ENCODE measurements at regions not wholly inside any gene's neighbourhood (a gene's known extent, or its start where the extent isn't known, plus 50 kb on each side); places are given as distances from the start of the nearest gene placed in this dataset.

DNA sequence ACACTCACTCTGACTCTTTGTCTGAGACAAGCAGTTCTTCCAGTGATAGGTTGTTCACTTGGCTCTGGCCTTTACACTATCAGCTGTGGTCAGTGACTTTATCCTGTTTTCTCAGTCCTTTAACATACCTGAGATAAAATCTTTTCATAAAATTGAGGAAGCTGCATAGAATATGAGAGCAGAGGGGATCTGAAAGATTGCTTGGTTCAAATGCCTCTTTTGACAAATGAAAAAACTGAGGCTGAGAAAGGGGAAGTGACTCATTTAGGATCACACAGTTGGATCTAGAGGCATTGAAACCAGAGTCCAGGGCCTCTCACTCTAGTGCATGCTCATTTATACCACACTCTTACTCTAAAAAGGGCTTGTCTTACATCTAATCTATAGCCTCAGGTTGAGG is 277.0 kb upstream of the TBX18 start:
- Histone ChIP-seq H2AK5ac (ENCODE audit: low read length, severe bottlenecking) (no peak overlapping the region), H3K9me3 (ENCODE audit: control insufficient read depth, low read length) (no peaks in the 10 kb centered on the region), H3K4me2 (ENCODE audit: low read length, poor library complexity, severe bottlenecking) (no peak overlapping the region)

DNA sequence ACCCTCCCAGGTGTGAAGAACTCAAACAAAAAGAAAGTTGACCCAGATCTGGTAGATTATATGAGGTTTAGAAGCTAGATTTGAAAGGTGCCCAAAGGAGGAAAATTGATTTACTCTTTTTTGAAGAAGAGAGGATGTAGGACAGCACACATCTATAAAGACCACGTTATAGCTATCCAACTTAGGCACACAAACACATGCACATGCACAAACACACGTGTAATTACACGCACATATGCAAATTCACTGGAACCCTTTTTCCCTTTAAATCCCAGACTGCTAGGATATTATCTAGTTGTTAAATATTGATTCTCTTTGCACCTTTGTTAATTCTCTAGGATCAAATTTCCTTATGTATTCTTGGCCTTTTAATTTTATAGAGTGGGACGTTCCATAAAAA is 272.8 kb upstream of the TBX18 start:
- peaks cover 25% of the 10 kb centered on the region for H3K9me3 ChIP-seq (ENCODE audit: control insufficient read depth, low read length)

More for the DNA sequence above, 277.0 kb upstream of the TBX18 start:
- no peak overlapping the region for H4K91ac ChIP-seq (ENCODE audit: low read length)
- no peaks in the 10 kb centered on the region for H3K36me3 ChIP-seq (ENCODE audit: control insufficient read depth in 1 of 2, insufficient read depth in 2 of 2, low read depth in 1 of 2, low read length in 2 of 2)
- H3K4me1 ChIP-seq (ENCODE audit: control insufficient read depth, insufficient read depth, low read depth, low read length): no peaks in the 10 kb centered on the region
- H2BK120ac ChIP-seq (ENCODE audit: low read depth, low read length): no peak overlapping the region
- H3K79me1 ChIP-seq (replicated peaks; ENCODE audit: low read length, poor library complexity, severe bottlenecking): no peaks in the 10 kb centered on the region
- peaks cover 0 to 4% of the 10 kb centered on the region in 2 experiments for H3K27me3 ChIP-seq (ENCODE audit: control insufficient read depth in 1 of 2, insufficient read depth in 1 of 2, low read length in 2 of 2)
- no peak overlapping the region for H2AFZ ChIP-seq (ENCODE audit: low read depth, low read length)
- no peak for DNase-seq
- no peak overlapping the region for H2BK5ac ChIP-seq (ENCODE audit: low read depth, low read length, poor library complexity, severe bottlenecking)
- H3K18ac ChIP-seq (ENCODE audit: low read depth in 1 of 2, low read length in 2 of 2): no peak overlapping the region
- H3K4ac ChIP-seq (ENCODE audit: low read depth in 1 of 2, low read length in 2 of 2): no peak overlapping the region
- no peak overlapping the region for H3K27ac ChIP-seq (ENCODE audit: low read length, poor library complexity, severe bottlenecking)
- no peak overlapping the region for H4K8ac ChIP-seq (ENCODE audit: low read length)
- no peak overlapping the region for H3K14ac ChIP-seq (ENCODE audit: low read length in 2 of 2)
- no peak overlapping the region for H2BK12ac ChIP-seq (ENCODE audit: low read length in 2 of 2)
- no peak overlapping the region for H3K9ac ChIP-seq (ENCODE audit: low read length)
- H3K4me3 ChIP-seq (ENCODE audit: insufficient read depth in 1 of 2, low read depth in 1 of 2, low read length in 2 of 2): no peak overlapping the region
- no peak overlapping the region for H3K23ac ChIP-seq (ENCODE audit: low read length in 2 of 2)
- no peak overlapping the region for H2BK15ac ChIP-seq (ENCODE audit: low read depth, poor library complexity, severe bottlenecking)

DNA sequence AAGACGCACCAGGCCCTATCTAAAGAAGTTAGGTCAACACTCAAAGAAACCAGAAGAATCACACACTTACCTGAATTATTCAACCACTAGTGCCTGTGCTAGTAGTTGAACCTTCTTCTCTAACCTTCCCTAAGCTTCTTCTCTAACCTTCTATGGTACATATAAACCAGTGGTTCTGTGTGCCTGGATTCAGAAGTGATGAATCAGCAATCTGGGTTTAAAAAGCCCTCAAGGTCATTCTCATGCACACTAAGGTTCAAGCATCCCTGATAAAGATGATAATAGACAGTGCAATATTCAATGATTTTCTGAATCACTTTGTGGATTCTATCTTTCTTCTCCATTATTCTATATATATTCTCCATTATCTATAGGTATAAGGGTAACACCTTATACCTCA is 271.4 kb upstream of the TBX18 start:
- Histone ChIP-seq H4K91ac (ENCODE audit: low read length) (no peak overlapping the region), H3K9ac (ENCODE audit: low read length) (no peak overlapping the region), H4K8ac (ENCODE audit: low read length) (no peak overlapping the region), H3K4me2 (ENCODE audit: low read length, poor library complexity, severe bottlenecking) (no peak overlapping the region), H2AK5ac (ENCODE audit: low read length, severe bottlenecking) (no peak overlapping the region), H3K14ac (ENCODE audit: low read length in 2 of 2) (no peak overlapping the region), H3K27me3 (ENCODE audit: control insufficient read depth in 1 of 2, insufficient read depth in 1 of 2, low read length in 2 of 2) (peaks cover 0 to 4% of the 10 kb centered on the region in 2 experiments), H2BK120ac (ENCODE audit: low read depth, low read length) (no peak overlapping the region), H3K4me1 (ENCODE audit: control insufficient read depth, insufficient read depth, low read depth, low read length) (no peaks in the 10 kb centered on the region), H2BK15ac (ENCODE audit: low read depth, poor library complexity, severe bottlenecking) (no peak overlapping the region), H2BK12ac (ENCODE audit: low read length in 2 of 2) (no peak overlapping the region), H3K27ac (ENCODE audit: low read length, poor library complexity, severe bottlenecking) (no peak overlapping the region), H3K18ac (ENCODE audit: low read depth in 1 of 2, low read length in 2 of 2) (no peak overlapping the region), H2AFZ (ENCODE audit: low read depth, low read length) (no peak overlapping the region), H3K36me3 (ENCODE audit: control insufficient read depth in 1 of 2, insufficient read depth in 2 of 2, low read depth in 1 of 2, low read length in 2 of 2) (no peaks in the 10 kb centered on the region), H3K79me1 (replicated peaks; ENCODE audit: low read length, poor library complexity, severe bottlenecking) (no peaks in the 10 kb centered on the region), H3K4ac (ENCODE audit: low read depth in 1 of 2, low read length in 2 of 2) (no peak overlapping the region), H3K9me3 (ENCODE audit: control insufficient read depth, low read length) (peaks cover 25% of the 10 kb centered on the region), H3K23ac (ENCODE audit: low read length in 2 of 2) (no peak overlapping the region), H3K4me3 (ENCODE audit: insufficient read depth in 1 of 2, low read depth in 1 of 2, low read length in 2 of 2) (no peak overlapping the region), H2BK5ac (ENCODE audit: low read depth, low read length, poor library complexity, severe bottlenecking) (no peak overlapping the region)
- 55% methylated on average over 1 of the region's 1 CpG for WGBS
- no peak for DNase-seq

More for the DNA sequence above, 272.8 kb upstream of the TBX18 start:
- H3K36me3 ChIP-seq (ENCODE audit: control insufficient read depth in 1 of 2, insufficient read depth in 2 of 2, low read depth in 1 of 2, low read length in 2 of 2): no peaks in the 10 kb centered on the region
- H3K27me3 ChIP-seq (ENCODE audit: control insufficient read depth in 1 of 2, insufficient read depth in 1 of 2, low read length in 2 of 2): peaks cover 0 to 4% of the 10 kb centered on the region in 2 experiments
- H3K4me1 ChIP-seq (ENCODE audit: control insufficient read depth, insufficient read depth, low read depth, low read length): no peaks in the 10 kb centered on the region
- no peak overlapping the region for H2BK5ac ChIP-seq (ENCODE audit: low read depth, low read length, poor library complexity, severe bottlenecking)
- no peak overlapping the region for H3K4me3 ChIP-seq (ENCODE audit: insufficient read depth in 1 of 2, low read depth in 1 of 2, low read length in 2 of 2)
- H4K91ac ChIP-seq (ENCODE audit: low read length): no peak overlapping the region
- H2AK5ac ChIP-seq (ENCODE audit: low read length, severe bottlenecking): no peak overlapping the region
- no peak overlapping the region for H3K27ac ChIP-seq (ENCODE audit: low read length, poor library complexity, severe bottlenecking)
- H2AFZ ChIP-seq (ENCODE audit: low read depth, low read length): no peak overlapping the region
- H3K9ac ChIP-seq (ENCODE audit: low read length): no peak overlapping the region
- H2BK12ac ChIP-seq (ENCODE audit: low read length in 2 of 2): no peak overlapping the region
- H3K79me1 ChIP-seq (replicated peaks; ENCODE audit: low read length, poor library complexity, severe bottlenecking): no peaks in the 10 kb centered on the region
- DNase-seq: no peak
- H3K18ac ChIP-seq (ENCODE audit: low read depth in 1 of 2, low read length in 2 of 2): no peak overlapping the region
- no peak overlapping the region for H3K4ac ChIP-seq (ENCODE audit: low read depth in 1 of 2, low read length in 2 of 2)
- H4K8ac ChIP-seq (ENCODE audit: low read length): no peak overlapping the region
- no peak overlapping the region for H3K14ac ChIP-seq (ENCODE audit: low read length in 2 of 2)
- no peak overlapping the region for H2BK120ac ChIP-seq (ENCODE audit: low read depth, low read length)
- no peak overlapping the region for H3K4me2 ChIP-seq (ENCODE audit: low read length, poor library complexity, severe bottlenecking)
- H2BK15ac ChIP-seq (ENCODE audit: low read depth, poor library complexity, severe bottlenecking): no peak overlapping the region
- no peak overlapping the region for H3K23ac ChIP-seq (ENCODE audit: low read length in 2 of 2)
- no CpG with 5 or more reads among the region's 4 CpGs for WGBS

GRCh38 chr6:85033547-85033946 is 269.1 kb upstream of the TBX18 start:
- Histone ChIP-seq H3K9ac (ENCODE audit: low read length) (no peak overlapping the region), H2BK5ac (ENCODE audit: low read depth, low read length, poor library complexity, severe bottlenecking) (no peak overlapping the region), H3K18ac (ENCODE audit: low read depth in 1 of 2, low read length in 2 of 2) (no peak overlapping the region), H2BK12ac (ENCODE audit: low read length in 2 of 2) (no peak overlapping the region), H3K79me1 (replicated peaks; ENCODE audit: low read length, poor library complexity, severe bottlenecking) (no peaks in the 10 kb centered on the region), H2BK15ac (ENCODE audit: low read depth, poor library complexity, severe bottlenecking) (no peak overlapping the region), H3K36me3 (ENCODE audit: control insufficient read depth in 1 of 2, insufficient read depth in 2 of 2, low read depth in 1 of 2, low read length in 2 of 2) (no peaks in the 10 kb centered on the region), H3K14ac (ENCODE audit: low read length in 2 of 2) (no peak overlapping the region), H4K91ac (ENCODE audit: low read length) (no peak overlapping the region), H2BK120ac (ENCODE audit: low read depth, low read length) (no peak overlapping the region), H4K8ac (ENCODE audit: low read length) (no peak overlapping the region), H3K23ac (ENCODE audit: low read length in 2 of 2) (no peak overlapping the region), H3K4ac (ENCODE audit: low read depth in 1 of 2, low read length in 2 of 2) (no peak overlapping the region), H3K4me1 (ENCODE audit: control insufficient read depth, insufficient read depth, low read depth, low read length) (no peaks in the 10 kb centered on the region), H3K27ac (ENCODE audit: low read length, poor library complexity, severe bottlenecking) (no peak overlapping the region), H2AFZ (ENCODE audit: low read depth, low read length) (no peak overlapping the region), H2AK5ac (ENCODE audit: low read length, severe bottlenecking) (no peak overlapping the region), H3K4me2 (ENCODE audit: low read length, poor library complexity, severe bottlenecking) (no peak overlapping the region), H3K4me3 (ENCODE audit: insufficient read depth in 1 of 2, low read depth in 1 of 2, low read length in 2 of 2) (no peak overlapping the region), H3K9me3 (ENCODE audit: control insufficient read depth, low read length) (peaks cover 34% of the 10 kb centered on the region), H3K27me3 (ENCODE audit: control insufficient read depth in 1 of 2, insufficient read depth in 1 of 2, low read length in 2 of 2) (peaks cover 0 to 12% of the 10 kb centered on the region in 2 experiments)
- DNase-seq: no peak
- 21% methylated on average over 1 of the region's 1 CpG for WGBS

Data from mesenchymal stem cell (in vitro differentiated cells and primary cell).